PFSK-1 (cell line): ENCODE measurements at regions not wholly inside any gene's neighbourhood (a gene's known extent, or its start where the extent isn't known, plus 50 kb on each side); places are given as distances from the start of the nearest gene placed in this dataset.

ENCODE experiments used
- POLR2AphosphoS5 ChIP-seq: IDR thresholded peaks from 2 replicates; pipeline ENCODE4 v1.6.1; 2012; ENCODE audit warnings: low read depth, mild to moderate bottlenecking, control low read depth, low read length, moderate library complexity
- REST ChIP-seq, 2 experiments: IDR thresholded peaks; 2 replicates each; pipeline versions ENCODE4 v1.6.1 to v1.8.0; 2011 to 2012; ENCODE audit warnings: low read depth in 2 of 2, low read length in 2 of 2, control low read depth in 1 of 2, inconsistent platforms in 1 of 2, mild to moderate bottlenecking in 1 of 2, moderate library complexity in 1 of 2; ENCODE audit not compliant: insufficient read depth in 1 of 2
- SIN3A ChIP-seq: IDR thresholded peaks from 2 replicates; pipeline ENCODE4 v1.6.1; 2012; ENCODE audit warnings: mild to moderate bottlenecking, low read length, moderate library complexity, borderline replicate concordance; ENCODE audit not compliant: insufficient read depth
- TAF1 ChIP-seq: IDR thresholded peaks from 2 replicates; pipeline ENCODE4 v1.6.1; 2012; ENCODE audit warnings: low read length, control low read depth, borderline replicate concordance; ENCODE audit not compliant: insufficient read depth

GRCh38 chr11:23866641-23867040, 630.2 kb upstream of the LUZP2 start:
- no peak for TF ChIP-seq TAF1
- TF ChIP-seq POLR2AphosphoS5 = no peak
- TF ChIP-seq REST (IDR thresholded peaks at IDR 0.05; ENCODE audit: insufficient read depth in 1 of 2, low read depth in 2 of 2, low read length in 2 of 2) = no peak
- TF ChIP-seq SIN3A = no peak
